ENCODE measurements at regions not wholly inside any gene's neighbourhood (a gene's known extent, or its start where the extent isn't known, plus 50 kb on each side); places are given as distances from the start of the nearest gene placed in this dataset.
A peak's percentile ranks its signal among the peaks of the same experiment; 100 is the strongest.

DNA sequence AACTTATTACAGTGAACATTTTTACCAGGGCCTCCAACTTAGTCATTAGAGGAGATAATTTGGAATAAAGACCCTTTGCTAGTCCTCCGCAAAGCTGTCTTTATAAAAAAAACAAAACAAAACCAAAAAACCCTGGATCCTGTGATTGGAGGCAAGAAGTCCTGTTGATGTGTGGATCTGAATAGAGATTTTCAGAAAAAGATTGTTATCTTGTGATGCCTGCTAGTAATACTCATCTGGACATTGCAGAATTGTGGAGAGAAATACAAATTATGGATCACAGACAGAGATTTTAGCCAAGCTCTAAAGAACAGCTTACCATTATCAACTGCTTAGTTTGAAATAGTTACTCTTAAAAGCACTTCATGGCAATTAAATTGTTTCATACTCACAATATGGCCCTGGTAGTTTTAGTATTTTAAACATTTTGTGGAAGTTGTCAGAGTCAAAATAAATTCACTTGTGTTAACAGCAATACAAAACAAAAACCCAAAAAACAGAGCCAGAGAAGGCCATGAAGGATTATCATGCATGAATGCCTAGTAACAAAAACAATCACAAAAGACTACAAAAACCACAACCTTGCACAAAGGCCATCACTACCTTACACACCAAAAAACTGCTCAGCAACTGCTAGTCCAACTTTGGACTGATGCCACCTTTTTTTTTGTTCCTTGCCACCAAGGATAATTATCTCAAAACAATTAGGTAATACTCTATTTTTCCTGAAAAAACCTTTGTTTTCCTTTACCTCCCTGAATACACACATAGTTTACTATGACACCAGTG is 514.5 kb upstream of the SLIT2 start:
- Histone ChIP-seq H3K9me3 (replicated peaks; ENCODE audit: control insufficient read depth, insufficient read depth, low read length) (no peaks in the 10 kb centered on the region), H3K79me2 (ENCODE audit: control insufficient read depth, insufficient read depth, low read length) (no peaks in the 10 kb centered on the region), H3K27me3 (ENCODE audit: control insufficient read depth in 2 of 2, insufficient read depth in 2 of 2, low read length in 2 of 2) (no peaks in the 10 kb centered on the region), H3K36me3 (ENCODE audit: control insufficient read depth in 2 of 2, extremely low read depth in 1 of 2, insufficient read depth in 2 of 2, low read length in 2 of 2) (no peaks in the 10 kb centered on the region), H3K4me2 (ENCODE audit: insufficient read depth, low read length) (no peak overlapping the region), H4K20me1 (replicated peaks; ENCODE audit: control insufficient read depth, extremely low read depth, insufficient read depth, low read length) (no peaks in the 10 kb centered on the region), H3K9me1 (replicated peaks; ENCODE audit: control insufficient read depth, extremely low read depth, insufficient read depth, low read length) (no peaks in the 10 kb centered on the region), H3K9ac (replicated peaks; ENCODE audit: extremely low read depth, insufficient read depth, low read length) (no peak overlapping the region), H3K4me1 (ENCODE audit: control insufficient read depth, extremely low read depth, insufficient read depth, low read length) (peaks cover 22% of the 10 kb centered on the region), H2AFZ (ENCODE audit: low read depth, low read length) (no peak overlapping the region), H3K27ac (ENCODE audit: insufficient read depth, low read depth, low read length) (no peak overlapping the region), H3K4me3 (replicated peaks in 1 of 3; ENCODE audit: insufficient read depth in 1 of 3, low read depth in 1 of 3, low read length in 3 of 3) (no peak overlapping the region)
- peak; percentile 21 for DNase-seq (ENCODE audit: low read depth, low spot score)
- ChIA-PET POLR2A (no interaction called here), CTCF (interaction anchor here (1.8 kb wide), 1 partner anchor 511 kb away, joined by 5 read pairs; no protein-coding TSS in a partner anchor)
- TF ChIP-seq FOS (IDR thresholded peaks at IDR 0.05; ENCODE audit: borderline replicate concordance, insufficient read depth, low read length) (no peak), EZH2 (IDR thresholded peaks at IDR 0.05; ENCODE audit: borderline replicate concordance, low read depth, low read length, severe bottlenecking) (no peak), MYC (IDR thresholded peaks at IDR 0.05; ENCODE audit: low read depth, low read length) (no peak), JUN (IDR thresholded peaks at IDR 0.05; ENCODE audit: borderline replicate concordance, insufficient read depth, insufficient read length, low read depth) (no peak), GATA2 (IDR thresholded peaks at IDR 0.05; ENCODE audit: insufficient read depth, insufficient read length, low read depth, low read length) (no peak), POLR2A (IDR thresholded peaks at IDR 0.05; ENCODE audit: low read depth, low read length) (no peak), POLR2AphosphoS5 (IDR thresholded peaks at IDR 0.05; ENCODE audit: insufficient read depth, low read depth, low read length) (no peak)
- TF ChIP-seq, protein P1, sequence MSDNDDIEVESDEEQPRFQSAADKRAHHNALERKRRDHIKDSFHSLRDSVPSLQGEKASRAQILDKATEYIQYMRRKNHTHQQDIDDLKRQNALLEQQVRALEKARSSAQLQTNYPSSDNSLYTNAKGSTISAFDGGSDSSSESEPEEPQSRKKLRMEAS (IDR thresholded peaks at IDR 0.05; ENCODE audit: insufficient read depth, insufficient read length), result no peak
- TF ChIP-seq, protein P2, sequence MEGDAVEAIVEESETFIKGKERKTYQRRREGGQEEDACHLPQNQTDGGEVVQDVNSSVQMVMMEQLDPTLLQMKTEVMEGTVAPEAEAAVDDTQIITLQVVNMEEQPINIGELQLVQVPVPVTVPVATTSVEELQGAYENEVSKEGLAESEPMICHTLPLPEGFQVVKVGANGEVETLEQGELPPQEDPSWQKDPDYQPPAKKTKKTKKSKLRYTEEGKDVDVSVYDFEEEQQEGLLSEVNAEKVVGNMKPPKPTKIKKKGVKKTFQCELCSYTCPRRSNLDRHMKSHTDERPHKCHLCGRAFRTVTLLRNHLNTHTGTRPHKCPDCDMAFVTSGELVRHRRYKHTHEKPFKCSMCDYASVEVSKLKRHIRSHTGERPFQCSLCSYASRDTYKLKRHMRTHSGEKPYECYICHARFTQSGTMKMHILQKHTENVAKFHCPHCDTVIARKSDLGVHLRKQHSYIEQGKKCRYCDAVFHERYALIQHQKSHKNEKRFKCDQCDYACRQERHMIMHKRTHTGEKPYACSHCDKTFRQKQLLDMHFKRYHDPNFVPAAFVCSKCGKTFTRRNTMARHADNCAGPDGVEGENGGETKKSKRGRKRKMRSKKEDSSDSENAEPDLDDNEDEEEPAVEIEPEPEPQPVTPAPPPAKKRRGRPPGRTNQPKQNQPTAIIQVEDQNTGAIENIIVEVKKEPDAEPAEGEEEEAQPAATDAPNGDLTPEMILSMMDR (IDR thresholded peaks at IDR 0.05; ENCODE audit: extremely low read depth in 1 of 2, insufficient read depth in 1 of 2, low read depth in 1 of 2, low read length in 2 of 2), result no peak
- intact Hi-C loops (cut with micrococcal nuclease) (loop anchor here (10.0 kb wide), 1 partner anchor 512 kb away; no protein-coding TSS in a partner anchor), dilution Hi-C loops (cut with MboI; ENCODE audit: extremely low pct_ligation_motif_present, low sequenced_read_pairs) (no loop called here)
- no TSS peak for BruUV-seq (replicated peaks)
- FAIRE-seq, result no peak

Measured in endothelial cell of umbilical vein (primary cell).